ENCODE measurements at regions not wholly inside any gene's neighbourhood (a gene's known extent, or its start where the extent isn't known, plus 50 kb on each side); places are given as distances from the start of the nearest gene placed in this dataset.

- TF ChIP-seq MYC (IDR thresholded peaks at IDR 0.05; ENCODE audit: low read depth, low read length) (no peak), POLR2A (IDR thresholded peaks at IDR 0.05; ENCODE audit: extremely low read depth, insufficient read length) (no peak), CTCF (IDR thresholded peaks at IDR 0.05; ENCODE audit: low read depth, low read length) (no peak), MAX (IDR thresholded peaks at IDR 0.05; ENCODE audit: low read depth, low read length) (no peak)
These were observed 383.5 kb downstream of the KLHL4 start for GRCh38 chrX:87901060-87901459.

Measured in NB4 (cell line).